ENCODE measurements at regions not wholly inside any gene's neighbourhood (a gene's known extent, or its start where the extent isn't known, plus 50 kb on each side); places are given as distances from the start of the nearest gene placed in this dataset.

DNA sequence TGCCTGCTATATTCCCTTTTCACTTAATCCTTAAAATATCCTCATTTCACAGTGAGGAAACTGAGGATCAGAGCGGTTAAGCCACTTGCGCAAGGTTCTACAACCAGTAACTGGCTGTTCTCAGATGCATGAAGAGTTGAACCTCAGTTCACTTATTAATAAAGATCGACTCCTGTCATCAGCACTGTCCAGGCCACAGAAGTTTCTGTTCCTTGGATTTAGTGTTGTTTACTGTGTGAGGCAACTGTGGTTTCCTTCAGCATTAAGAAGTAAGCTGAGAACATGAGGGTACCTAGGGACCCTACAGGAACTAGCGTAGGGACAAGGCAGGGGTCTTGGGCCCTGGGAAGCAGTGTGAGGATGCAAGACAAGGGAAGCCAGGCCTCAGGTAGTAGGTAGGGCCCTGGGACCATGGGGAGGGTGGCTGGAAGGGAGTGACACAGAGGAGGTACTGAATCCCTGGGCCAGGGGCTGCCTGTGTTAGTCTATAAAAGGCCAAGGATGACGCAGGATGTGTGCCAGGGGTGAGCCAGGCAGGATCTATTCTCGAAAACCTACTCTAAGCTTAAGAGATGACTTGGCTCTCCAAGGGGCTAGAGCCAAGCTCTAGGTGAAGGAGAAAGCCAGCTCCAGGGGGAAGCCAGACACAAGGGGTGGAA lies 181.2 kb upstream of the CSF3R start:
- no peaks in the 10 kb centered on the region for H3K9me3 Mint-ChIP-seq
- ChIA-PET CTCF (no interaction called here), POLR2A (no interaction called here)
- TF ChIP-seq, protein P1, sequence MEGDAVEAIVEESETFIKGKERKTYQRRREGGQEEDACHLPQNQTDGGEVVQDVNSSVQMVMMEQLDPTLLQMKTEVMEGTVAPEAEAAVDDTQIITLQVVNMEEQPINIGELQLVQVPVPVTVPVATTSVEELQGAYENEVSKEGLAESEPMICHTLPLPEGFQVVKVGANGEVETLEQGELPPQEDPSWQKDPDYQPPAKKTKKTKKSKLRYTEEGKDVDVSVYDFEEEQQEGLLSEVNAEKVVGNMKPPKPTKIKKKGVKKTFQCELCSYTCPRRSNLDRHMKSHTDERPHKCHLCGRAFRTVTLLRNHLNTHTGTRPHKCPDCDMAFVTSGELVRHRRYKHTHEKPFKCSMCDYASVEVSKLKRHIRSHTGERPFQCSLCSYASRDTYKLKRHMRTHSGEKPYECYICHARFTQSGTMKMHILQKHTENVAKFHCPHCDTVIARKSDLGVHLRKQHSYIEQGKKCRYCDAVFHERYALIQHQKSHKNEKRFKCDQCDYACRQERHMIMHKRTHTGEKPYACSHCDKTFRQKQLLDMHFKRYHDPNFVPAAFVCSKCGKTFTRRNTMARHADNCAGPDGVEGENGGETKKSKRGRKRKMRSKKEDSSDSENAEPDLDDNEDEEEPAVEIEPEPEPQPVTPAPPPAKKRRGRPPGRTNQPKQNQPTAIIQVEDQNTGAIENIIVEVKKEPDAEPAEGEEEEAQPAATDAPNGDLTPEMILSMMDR (IDR thresholded peaks at IDR 0.05), result no peak
- H3K27ac ChIP-seq (ENCODE audit: low read depth in 1 of 2, low read length in 2 of 2), result no peak overlapping the region
- DNase-seq (peak in 1 of 14 experiments; percentile 4), ATAC-seq (ENCODE audit: poor library complexity) (no peak)
- H3K4me3 Mint-ChIP-seq, result no peak overlapping the region
- no peaks in the 10 kb centered on the region for H3K4me1 Mint-ChIP-seq (ENCODE audit: low read depth)
- no peak overlapping the region for H3K27ac Mint-ChIP-seq
- no peaks in the 10 kb centered on the region for H3K36me3 ChIP-seq (ENCODE audit: insufficient read depth, low read length)
- intact Hi-C loops (cut with DNase I, micrococcal nuclease), result no loop called here
- no peaks in the 10 kb centered on the region for H3K36me3 Mint-ChIP-seq (ENCODE audit: low read depth)
- H3K4me3 ChIP-seq (ENCODE audit: low read length), result no peak overlapping the region
- no peaks in the 10 kb centered on the region for H3K4me1 ChIP-seq (ENCODE audit: insufficient read depth, low read length)
- H3K27me3 ChIP-seq (ENCODE audit: control insufficient read depth in 1 of 2, insufficient read depth in 2 of 2, low read length in 2 of 2), result peaks cover 0 to 6% of the 10 kb centered on the region in 2 experiments
- H3K27me3 Mint-ChIP-seq, result peaks cover 31% of the 10 kb centered on the region
- no peaks in the 10 kb centered on the region for H3K9me3 ChIP-seq (ENCODE audit: control insufficient read depth in 1 of 2, insufficient read depth in 1 of 2, low read length in 2 of 2)

DNA sequence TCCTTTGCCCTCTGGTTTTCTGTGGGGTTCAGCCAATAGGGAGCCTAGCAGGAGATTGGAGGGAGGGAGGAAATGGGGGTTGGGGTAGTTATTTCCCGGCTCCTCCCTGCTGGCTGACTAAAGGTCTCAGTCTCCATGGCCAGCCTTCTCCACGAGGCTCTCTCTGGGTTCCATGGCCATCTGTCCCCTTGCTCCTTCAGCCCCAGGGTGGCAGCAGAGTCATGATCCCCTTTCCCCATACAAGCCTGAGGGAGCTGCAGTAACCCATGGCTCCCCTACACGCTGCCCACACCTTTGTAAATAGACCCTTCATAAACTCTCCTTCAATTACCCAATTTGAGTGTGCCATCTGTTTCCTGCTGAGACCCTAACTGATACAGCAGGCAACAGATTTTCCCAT lies 176.1 kb upstream of the CSF3R start:
- Mint-ChIP-seq H3K4me1 (ENCODE audit: low read depth) (no peaks in the 10 kb centered on the region), H3K9me3 (no peaks in the 10 kb centered on the region), H3K27ac (no peak overlapping the region), H3K36me3 (ENCODE audit: low read depth) (no peaks in the 10 kb centered on the region), H3K4me3 (no peak overlapping the region), H3K27me3 (peaks cover 38% of the 10 kb centered on the region)
- no peak for DNase-seq
- ChIA-PET POLR2A (no interaction called here), CTCF (no interaction called here)
- Histone ChIP-seq H3K36me3 (ENCODE audit: insufficient read depth, low read length) (no peaks in the 10 kb centered on the region), H3K27ac (ENCODE audit: low read depth in 1 of 2, low read length in 2 of 2) (no peak overlapping the region), H3K4me3 (ENCODE audit: low read length) (no peak overlapping the region), H3K4me1 (ENCODE audit: insufficient read depth, low read length) (no peaks in the 10 kb centered on the region), H3K9me3 (ENCODE audit: control insufficient read depth in 1 of 2, insufficient read depth in 1 of 2, low read length in 2 of 2) (no peaks in the 10 kb centered on the region), H3K27me3 (ENCODE audit: control insufficient read depth in 1 of 2, insufficient read depth in 2 of 2, low read length in 2 of 2) (peaks cover 0 to 11% of the 10 kb centered on the region in 2 experiments)
- ATAC-seq (ENCODE audit: poor library complexity), result no peak
- TF ChIP-seq, protein P1 (IDR thresholded peaks at IDR 0.05), result no peak
- intact Hi-C loops (cut with DNase I, micrococcal nuclease), result no loop called here

DNA sequence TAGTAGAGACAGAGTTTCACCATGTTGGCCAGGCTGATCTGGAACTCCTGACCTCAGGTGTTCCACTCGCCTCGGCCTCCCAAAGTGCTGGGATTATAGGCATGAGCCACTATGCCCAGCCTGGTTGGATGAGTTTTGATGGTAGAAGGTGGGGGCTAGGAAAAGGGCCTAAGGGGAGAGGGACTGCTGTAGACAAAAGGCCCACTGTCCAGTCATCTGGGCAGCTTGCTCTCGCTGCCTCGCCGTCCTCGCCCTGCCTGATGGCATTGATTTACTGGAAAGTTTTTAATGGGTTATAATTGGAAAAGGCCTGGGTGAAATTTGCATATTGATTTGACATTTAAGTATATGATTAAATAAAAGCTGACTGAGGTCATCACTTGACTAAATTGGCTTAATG lies 175.1 kb upstream of the CSF3R start:
- TF ChIP-seq, protein P1 (IDR thresholded peaks at IDR 0.05), result no peak
- Mint-ChIP-seq H3K27ac (no peak overlapping the region), H3K27me3 (peaks cover 44% of the 10 kb centered on the region), H3K36me3 (ENCODE audit: low read depth) (no peaks in the 10 kb centered on the region), H3K9me3 (no peaks in the 10 kb centered on the region), H3K4me1 (ENCODE audit: low read depth) (no peaks in the 10 kb centered on the region), H3K4me3 (no peak overlapping the region)
- Histone ChIP-seq H3K36me3 (ENCODE audit: insufficient read depth, low read length) (no peaks in the 10 kb centered on the region), H3K9me3 (ENCODE audit: control insufficient read depth in 1 of 2, insufficient read depth in 1 of 2, low read length in 2 of 2) (no peaks in the 10 kb centered on the region), H3K4me3 (ENCODE audit: low read length) (no peak overlapping the region), H3K27ac (ENCODE audit: low read depth in 1 of 2, low read length in 2 of 2) (no peak overlapping the region), H3K27me3 (ENCODE audit: control insufficient read depth in 1 of 2, insufficient read depth in 2 of 2, low read length in 2 of 2) (peaks cover 0 to 11% of the 10 kb centered on the region in 2 experiments), H3K4me1 (ENCODE audit: insufficient read depth, low read length) (no peaks in the 10 kb centered on the region)
- DNase-seq (no peak), ATAC-seq (ENCODE audit: poor library complexity) (no peak)
- intact Hi-C loops (cut with DNase I, micrococcal nuclease), result no loop called here
- POLR2A ChIA-PET, result no interaction called here
- CTCF ChIA-PET, result no interaction called here

All from CD4-positive, alpha-beta T cell (primary cell).